ENCODE measurements at regions not wholly inside any gene's neighbourhood (a gene's known extent, or its start where the extent isn't known, plus 50 kb on each side); places are given as distances from the start of the nearest gene placed in this dataset.

DNA sequence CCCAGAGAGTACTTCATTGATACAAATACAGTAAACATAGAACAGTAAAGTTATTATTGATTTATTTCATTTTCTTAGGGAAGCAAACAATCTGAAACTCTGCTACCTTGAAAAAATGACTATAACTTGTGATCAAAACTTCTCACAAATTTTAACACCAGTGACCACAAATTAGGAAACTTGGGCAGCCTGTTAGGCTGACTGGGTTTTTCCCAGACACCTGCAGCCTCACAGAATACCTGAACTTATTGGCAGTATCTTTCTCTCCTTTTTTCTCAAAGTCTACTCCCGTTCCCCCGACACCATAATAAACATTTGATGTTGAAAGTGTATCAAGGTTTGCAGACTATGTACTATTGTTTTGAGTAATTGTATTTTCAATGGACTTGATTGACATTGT lies 360.5 kb downstream of the LMO7 start:
- Histone ChIP-seq H3K36me3 (ENCODE audit: control insufficient read depth, insufficient read depth, low read length) (no peaks in the 10 kb centered on the region), H3K4me1 (ENCODE audit: control insufficient read depth, insufficient read depth, low read length) (no peaks in the 10 kb centered on the region), H3K27ac (ENCODE audit: low read depth, low read length) (no peak overlapping the region), H3K27me3 (ENCODE audit: control insufficient read depth, insufficient read depth, low read length) (no peaks in the 10 kb centered on the region), H3K4me3 (ENCODE audit: low read depth, low read length) (no peak overlapping the region), H3K9ac (ENCODE audit: low read depth, low read length) (no peak overlapping the region), H3K9me3 (ENCODE audit: control insufficient read depth, insufficient read depth, low read length) (peaks cover 5% of the 10 kb centered on the region; the same call in 1 of the 2 replicates)

- Histone ChIP-seq H3K36me3 (ENCODE audit: control insufficient read depth, insufficient read depth, low read length) (no peaks in the 10 kb centered on the region), H3K4me1 (ENCODE audit: control insufficient read depth, insufficient read depth, low read length) (no peaks in the 10 kb centered on the region), H3K27ac (ENCODE audit: low read depth, low read length) (no peak overlapping the region), H3K9ac (ENCODE audit: low read depth, low read length) (no peak overlapping the region), H3K27me3 (ENCODE audit: control insufficient read depth, insufficient read depth, low read length) (no peaks in the 10 kb centered on the region), H3K9me3 (ENCODE audit: control insufficient read depth, insufficient read depth, low read length) (peaks cover 5% of the 10 kb centered on the region; the same call in 1 of the 2 replicates), H3K4me3 (ENCODE audit: low read depth, low read length) (no peak overlapping the region)
Measured at GRCh38 chr13:75995966-75996365, 359.8 kb downstream of the LMO7 start.

GRCh38 chr13:75993823-75994222 lies 357.7 kb downstream of the LMO7 start:
- Histone ChIP-seq H3K4me1 (ENCODE audit: control insufficient read depth, insufficient read depth, low read length) (no peaks in the 10 kb centered on the region), H3K4me3 (ENCODE audit: low read depth, low read length) (no peak overlapping the region), H3K27me3 (ENCODE audit: control insufficient read depth, insufficient read depth, low read length) (no peaks in the 10 kb centered on the region), H3K9ac (ENCODE audit: low read depth, low read length) (no peak overlapping the region), H3K27ac (ENCODE audit: low read depth, low read length) (no peak overlapping the region), H3K36me3 (ENCODE audit: control insufficient read depth, insufficient read depth, low read length) (no peaks in the 10 kb centered on the region), H3K9me3 (ENCODE audit: control insufficient read depth, insufficient read depth, low read length) (peaks cover 5% of the 10 kb centered on the region; the same call in 1 of the 2 replicates)

DNA sequence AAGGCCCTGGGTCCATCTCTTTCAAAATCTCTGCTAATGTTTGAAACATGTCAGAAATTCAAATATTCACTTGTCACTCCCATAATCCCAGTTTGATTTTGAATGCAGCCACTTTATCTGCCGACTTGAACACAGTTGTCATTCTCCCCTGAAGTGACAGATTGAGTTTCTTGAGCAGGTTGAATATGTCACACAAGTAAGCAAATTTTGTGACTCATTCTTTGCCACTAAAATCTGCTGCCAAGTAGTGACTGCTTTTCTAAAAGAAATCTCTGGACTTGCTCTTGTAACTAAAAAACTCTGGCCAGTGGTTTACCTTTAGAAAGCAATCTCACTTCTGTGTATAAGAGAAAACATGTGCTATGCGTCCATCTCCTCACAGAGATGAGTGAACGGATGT lies 357.1 kb downstream of the LMO7 start:
- no peaks in the 10 kb centered on the region for H3K36me3 ChIP-seq (ENCODE audit: control insufficient read depth, insufficient read depth, low read length)
- no peak overlapping the region for H3K27ac ChIP-seq (ENCODE audit: low read depth, low read length)
- H3K4me1 ChIP-seq (ENCODE audit: control insufficient read depth, insufficient read depth, low read length) = no peaks in the 10 kb centered on the region
- no peaks in the 10 kb centered on the region for H3K27me3 ChIP-seq (ENCODE audit: control insufficient read depth, insufficient read depth, low read length)
- H3K9ac ChIP-seq (ENCODE audit: low read depth, low read length) = no peak overlapping the region
- no peak overlapping the region for H3K4me3 ChIP-seq (ENCODE audit: low read depth, low read length)
- H3K9me3 ChIP-seq (ENCODE audit: control insufficient read depth, insufficient read depth, low read length) = peaks cover 5% of the 10 kb centered on the region; the same call in 1 of the 2 replicates

- no peaks in the 10 kb centered on the region for H3K4me1 ChIP-seq (ENCODE audit: control insufficient read depth, insufficient read depth, low read length)
- no peak overlapping the region for H3K9ac ChIP-seq (ENCODE audit: low read depth, low read length)
- H3K27ac ChIP-seq (ENCODE audit: low read depth, low read length) = no peak overlapping the region
- no peaks in the 10 kb centered on the region for H3K36me3 ChIP-seq (ENCODE audit: control insufficient read depth, insufficient read depth, low read length)
- no peak overlapping the region for H3K4me3 ChIP-seq (ENCODE audit: low read depth, low read length)
- H3K27me3 ChIP-seq (ENCODE audit: control insufficient read depth, insufficient read depth, low read length) = no peaks in the 10 kb centered on the region
- H3K9me3 ChIP-seq (ENCODE audit: control insufficient read depth, insufficient read depth, low read length) = no peaks in the 10 kb centered on the region
Measured at GRCh38 chr13:75986818-75987217, 350.7 kb downstream of the LMO7 start.

DNA sequence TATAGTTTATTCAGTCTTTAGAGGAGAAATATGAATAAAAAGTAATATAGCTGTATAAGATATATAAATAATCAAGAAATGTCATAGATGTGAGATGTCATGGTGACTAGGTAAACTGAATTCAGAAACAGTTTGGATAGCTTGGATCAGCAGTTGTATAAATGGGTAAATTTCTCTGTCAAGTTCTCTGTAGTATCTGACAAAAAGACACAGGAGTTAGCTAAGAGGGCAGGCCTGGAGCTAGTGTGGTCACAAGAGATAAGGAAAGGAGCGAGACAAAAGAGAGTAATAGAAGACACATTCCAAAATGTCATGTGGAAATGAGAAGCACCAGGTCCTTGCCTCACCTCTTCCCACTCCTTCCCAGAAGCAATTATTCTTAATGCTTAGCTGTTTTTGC lies 349.0 kb downstream of the LMO7 start:
- Histone ChIP-seq H3K4me3 (ENCODE audit: low read depth, low read length) (no peak overlapping the region), H3K36me3 (ENCODE audit: control insufficient read depth, insufficient read depth, low read length) (no peaks in the 10 kb centered on the region), H3K9me3 (ENCODE audit: control insufficient read depth, insufficient read depth, low read length) (no peaks in the 10 kb centered on the region), H3K4me1 (ENCODE audit: control insufficient read depth, insufficient read depth, low read length) (peaks cover 1% of the 10 kb centered on the region; the same call in 1 of the 2 replicates), H3K9ac (ENCODE audit: low read depth, low read length) (no peak overlapping the region), H3K27me3 (ENCODE audit: control insufficient read depth, insufficient read depth, low read length) (no peaks in the 10 kb centered on the region), H3K27ac (ENCODE audit: low read depth, low read length) (no peak overlapping the region)

GRCh38 chr13:75978818-75979217 lies 342.7 kb downstream of the LMO7 start:
- H3K4me1 ChIP-seq (ENCODE audit: control insufficient read depth, insufficient read depth, low read length) = peaks cover 7% of the 10 kb centered on the region; the same call in 1 of the 2 replicates
- no peaks in the 10 kb centered on the region for H3K36me3 ChIP-seq (ENCODE audit: control insufficient read depth, insufficient read depth, low read length)
- no peak overlapping the region for H3K4me3 ChIP-seq (ENCODE audit: low read depth, low read length)
- no peak overlapping the region for H3K9ac ChIP-seq (ENCODE audit: low read depth, low read length)
- no peak overlapping the region for H3K27ac ChIP-seq (ENCODE audit: low read depth, low read length)
- no peaks in the 10 kb centered on the region for H3K27me3 ChIP-seq (ENCODE audit: control insufficient read depth, insufficient read depth, low read length)
- no peaks in the 10 kb centered on the region for H3K9me3 ChIP-seq (ENCODE audit: control insufficient read depth, insufficient read depth, low read length)

DNA sequence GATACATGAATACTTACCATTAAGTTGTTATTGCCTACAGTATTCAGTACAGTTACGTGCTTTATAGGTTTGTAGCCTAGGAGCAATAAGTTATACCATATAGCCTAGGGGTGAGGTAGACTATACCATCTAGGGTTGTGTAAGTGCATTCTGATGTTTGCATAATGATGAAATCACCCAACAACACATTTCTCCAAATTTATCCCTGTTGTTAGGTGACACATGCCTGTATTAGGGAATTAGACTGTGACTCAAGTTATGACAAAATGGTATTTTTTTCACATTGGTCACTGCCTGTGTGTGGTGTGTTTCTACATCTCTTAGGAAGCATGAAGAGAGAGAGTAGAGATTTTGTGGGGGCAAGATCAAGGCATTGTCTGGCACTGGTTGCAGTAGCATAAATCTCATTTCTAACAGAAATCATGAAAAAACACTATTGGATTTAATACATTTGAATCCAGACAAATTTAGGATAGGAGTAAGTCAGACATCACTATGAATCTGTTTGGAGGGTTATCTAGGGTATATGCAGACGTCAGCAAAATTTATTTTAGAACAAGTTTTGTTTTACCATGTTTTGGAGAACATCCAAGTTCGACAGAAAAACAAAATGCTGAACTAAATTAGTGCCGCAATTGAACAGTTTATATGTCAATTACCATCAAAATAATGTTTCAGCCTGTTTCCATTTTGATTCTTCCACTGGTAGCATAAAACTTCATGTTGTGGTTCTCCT lies 332.1 kb downstream of the LMO7 start:
- Histone ChIP-seq H3K27ac (ENCODE audit: low read depth, low read length) (no peak overlapping the region), H3K27me3 (ENCODE audit: control insufficient read depth, insufficient read depth, low read length) (no peaks in the 10 kb centered on the region), H3K36me3 (ENCODE audit: control insufficient read depth, insufficient read depth, low read length) (no peaks in the 10 kb centered on the region), H3K4me3 (ENCODE audit: low read depth, low read length) (no peak overlapping the region), H3K4me1 (ENCODE audit: control insufficient read depth, insufficient read depth, low read length) (peaks cover 4% of the 10 kb centered on the region; the same call in 1 of the 2 replicates), H3K9ac (ENCODE audit: low read depth, low read length) (no peak overlapping the region), H3K9me3 (ENCODE audit: control insufficient read depth, insufficient read depth, low read length) (no peaks in the 10 kb centered on the region)

DNA sequence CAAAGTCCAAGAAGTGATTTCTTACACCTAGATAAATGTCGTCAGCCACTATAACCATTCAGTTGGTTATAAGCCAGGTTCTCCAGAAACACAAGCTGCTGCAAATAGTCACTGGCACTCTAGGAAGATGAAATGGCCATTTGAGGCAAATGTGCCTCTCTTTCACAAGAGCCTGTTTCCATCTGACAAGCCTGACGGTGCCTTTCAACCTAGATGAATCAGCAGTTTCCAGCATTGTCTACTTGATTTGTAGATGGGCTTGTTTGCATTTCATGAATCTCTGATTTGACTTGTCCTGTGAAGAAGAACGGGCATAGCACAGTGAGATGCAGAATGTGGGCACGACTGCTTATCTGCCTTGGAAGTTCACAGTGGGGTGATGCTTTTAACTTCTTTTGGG lies 327.2 kb downstream of the LMO7 start:
- Histone ChIP-seq H3K4me1 (ENCODE audit: control insufficient read depth, insufficient read depth, low read length) (peaks cover 6% of the 10 kb centered on the region; the same call in 1 of the 2 replicates), H3K9me3 (ENCODE audit: control insufficient read depth, insufficient read depth, low read length) (no peaks in the 10 kb centered on the region), H3K36me3 (ENCODE audit: control insufficient read depth, insufficient read depth, low read length) (no peaks in the 10 kb centered on the region), H3K9ac (ENCODE audit: low read depth, low read length) (no peak overlapping the region), H3K27me3 (ENCODE audit: control insufficient read depth, insufficient read depth, low read length) (no peaks in the 10 kb centered on the region), H3K4me3 (ENCODE audit: low read depth, low read length) (no peak overlapping the region), H3K27ac (ENCODE audit: low read depth, low read length) (peak overlapping the region; percentile 0)

GRCh38 chr13:75961911-75962310 lies 325.8 kb downstream of the LMO7 start:
- H3K9ac ChIP-seq (ENCODE audit: low read depth, low read length) = no peak overlapping the region
- no peak overlapping the region for H3K27ac ChIP-seq (ENCODE audit: low read depth, low read length)
- no peaks in the 10 kb centered on the region for H3K27me3 ChIP-seq (ENCODE audit: control insufficient read depth, insufficient read depth, low read length)
- no peaks in the 10 kb centered on the region for H3K9me3 ChIP-seq (ENCODE audit: control insufficient read depth, insufficient read depth, low read length)
- H3K4me3 ChIP-seq (ENCODE audit: low read depth, low read length) = no peak overlapping the region
- no peaks in the 10 kb centered on the region for H3K36me3 ChIP-seq (ENCODE audit: control insufficient read depth, insufficient read depth, low read length)
- peaks cover 6% of the 10 kb centered on the region; the same call in 1 of the 2 replicates for H3K4me1 ChIP-seq (ENCODE audit: control insufficient read depth, insufficient read depth, low read length)

DNA sequence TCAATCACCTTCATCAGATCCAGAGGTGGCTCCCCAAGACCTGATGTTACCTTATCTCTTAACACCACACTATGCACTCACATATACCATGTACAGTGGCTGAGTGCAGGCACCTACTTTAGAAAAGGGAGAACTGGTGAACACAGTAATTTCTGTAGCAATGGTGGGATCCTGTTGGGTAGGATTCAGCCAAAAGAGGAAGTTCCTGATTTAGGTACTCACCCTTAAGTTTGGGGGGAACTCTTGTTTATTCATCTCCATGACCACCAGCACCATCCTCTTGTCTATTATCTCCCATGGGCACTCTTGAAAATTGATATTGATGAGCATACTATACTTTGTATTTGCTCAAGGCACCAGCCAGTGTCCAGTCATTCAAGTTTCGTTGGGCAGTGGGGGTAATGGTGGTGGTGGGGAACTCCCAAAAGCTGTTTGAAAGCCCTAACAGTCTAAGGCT lies 324.4 kb downstream of the LMO7 start:
- Histone ChIP-seq H3K4me3 (ENCODE audit: low read depth, low read length) (no peak overlapping the region), H3K9me3 (ENCODE audit: control insufficient read depth, insufficient read depth, low read length) (no peaks in the 10 kb centered on the region), H3K4me1 (ENCODE audit: control insufficient read depth, insufficient read depth, low read length) (peaks cover 6% of the 10 kb centered on the region; the same call in 1 of the 2 replicates), H3K9ac (ENCODE audit: low read depth, low read length) (no peak overlapping the region), H3K36me3 (ENCODE audit: control insufficient read depth, insufficient read depth, low read length) (no peaks in the 10 kb centered on the region), H3K27ac (ENCODE audit: low read depth, low read length) (no peak overlapping the region), H3K27me3 (ENCODE audit: control insufficient read depth, insufficient read depth, low read length) (no peaks in the 10 kb centered on the region)
